ENCODE measurements at regions not wholly inside any gene's neighbourhood (a gene's known extent, or its start where the extent isn't known, plus 50 kb on each side); places are given as distances from the start of the nearest gene placed in this dataset.

DNA sequence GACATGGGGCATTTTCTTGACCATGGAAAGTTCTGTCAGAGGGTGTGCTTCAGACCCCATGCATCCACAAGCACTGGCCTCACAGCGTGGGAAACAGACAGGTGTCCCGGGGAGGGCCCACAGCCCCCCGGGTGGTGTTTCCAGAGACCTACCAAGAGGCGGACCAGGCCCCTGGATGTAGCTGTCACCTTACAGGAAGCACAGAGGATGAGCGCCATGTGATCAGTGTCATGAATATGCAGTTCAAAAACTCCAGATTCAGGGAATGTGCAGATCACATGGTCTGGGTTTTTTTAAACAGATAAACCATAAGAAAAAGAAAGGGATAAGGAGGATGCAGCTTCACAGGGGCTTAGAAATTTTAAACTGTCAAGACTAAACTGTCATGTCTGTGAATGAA is 61.0 kb upstream of the SPATA13 start:
- Mint-ChIP-seq H3K4me3 (no peak overlapping the region), H3K27me3 (peaks cover 22% of the 10 kb centered on the region), H3K4me1 (peaks cover 17% of the 10 kb centered on the region), H3K27ac (no peak overlapping the region), H3K36me3 (peaks cover 2% of the 10 kb centered on the region), H3K9me3 (no peaks in the 10 kb centered on the region)
- CTCF ChIA-PET = no interaction called here
- DNase-seq = no peak

DNA sequence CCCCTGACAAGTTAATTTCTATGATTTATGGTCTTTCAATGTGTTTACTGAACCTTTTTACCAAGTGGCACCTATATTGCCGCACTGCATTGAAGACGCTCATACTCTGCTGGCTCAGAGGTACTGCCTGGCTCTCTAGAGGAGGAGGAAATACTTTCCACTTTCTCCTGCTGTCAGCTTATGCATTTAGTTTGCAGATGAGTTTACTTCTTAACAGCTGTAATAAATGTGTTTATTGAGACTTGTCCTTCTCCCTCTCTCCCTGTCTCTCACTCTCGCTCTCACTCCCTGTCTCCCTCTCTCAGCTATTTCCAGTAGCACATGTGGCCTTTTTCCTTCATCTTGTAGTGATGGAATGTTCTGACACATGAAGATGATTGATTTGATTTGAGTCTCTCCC is 60.3 kb upstream of the SPATA13 start:
- no peaks in the 10 kb centered on the region for H3K9me3 Mint-ChIP-seq
- H3K4me1 Mint-ChIP-seq = peaks cover 17% of the 10 kb centered on the region
- H3K36me3 Mint-ChIP-seq = peaks cover 1% of the 10 kb centered on the region
- CTCF ChIA-PET = no interaction called here
- no peak overlapping the region for H3K27ac Mint-ChIP-seq
- H3K4me3 Mint-ChIP-seq = no peak overlapping the region
- peaks cover 22% of the 10 kb centered on the region for H3K27me3 Mint-ChIP-seq
- no peak for DNase-seq

DNA sequence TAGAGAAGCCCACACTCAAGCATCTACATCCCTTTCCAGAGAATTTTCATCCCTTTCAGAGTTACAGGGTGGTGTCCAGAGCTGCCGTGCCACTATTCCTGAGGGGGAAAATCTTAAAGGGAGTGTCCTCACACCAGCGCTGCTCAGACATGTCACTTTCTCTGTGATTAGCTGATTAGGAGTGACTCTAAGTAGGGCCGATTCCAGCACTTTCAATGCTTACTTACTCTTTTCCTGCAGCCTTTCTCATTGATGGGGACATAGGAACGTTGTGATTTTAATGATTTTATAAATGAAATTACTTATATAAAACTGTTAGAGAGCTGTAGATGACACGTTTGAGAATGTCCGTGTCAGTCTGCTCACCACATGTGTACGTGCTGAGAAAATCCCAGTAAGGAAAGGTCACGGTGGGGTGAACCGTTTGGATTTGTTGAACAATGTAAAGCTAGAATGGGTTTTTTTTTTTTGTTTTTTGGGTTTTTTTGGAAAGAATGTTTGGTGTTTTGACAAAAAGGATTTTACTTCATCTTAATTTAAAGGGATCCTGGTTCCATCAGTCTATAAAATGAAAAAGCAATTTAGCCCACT is 56.6 kb upstream of the SPATA13 start:
- H3K27ac Mint-ChIP-seq = no peak overlapping the region
- no peak for DNase-seq
- H3K27me3 Mint-ChIP-seq = peaks cover 26% of the 10 kb centered on the region
- H3K4me3 Mint-ChIP-seq = no peak overlapping the region
- H3K4me1 Mint-ChIP-seq = no peaks in the 10 kb centered on the region
- H3K36me3 Mint-ChIP-seq = no peaks in the 10 kb centered on the region
- CTCF ChIA-PET = no interaction called here
- H3K9me3 Mint-ChIP-seq = no peaks in the 10 kb centered on the region

DNA sequence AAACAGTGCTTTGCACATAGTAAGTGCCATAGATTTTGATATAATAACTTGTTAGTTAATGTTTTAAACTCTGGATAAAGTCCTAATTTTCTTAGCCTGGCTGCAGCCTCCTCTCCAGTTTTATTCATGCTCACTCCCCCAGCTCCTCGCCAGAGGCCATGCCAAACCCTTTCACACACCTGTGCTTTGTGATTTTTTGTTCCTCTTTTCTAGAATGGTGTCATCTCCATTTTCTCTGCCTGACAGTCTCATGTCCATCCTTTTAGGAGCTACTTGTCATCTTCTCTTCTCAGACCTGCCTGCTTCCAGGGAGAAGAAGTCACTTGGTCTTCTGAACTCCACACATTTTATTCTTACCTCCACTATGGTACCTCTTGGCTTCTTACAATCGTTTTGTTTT is 55.8 kb upstream of the SPATA13 start:
- DNase-seq = no peak
- H3K27ac Mint-ChIP-seq = no peak overlapping the region
- H3K4me3 Mint-ChIP-seq = no peak overlapping the region
- H3K36me3 Mint-ChIP-seq = no peaks in the 10 kb centered on the region
- peaks cover 21% of the 10 kb centered on the region for H3K27me3 Mint-ChIP-seq
- H3K4me1 Mint-ChIP-seq = no peaks in the 10 kb centered on the region
- H3K9me3 Mint-ChIP-seq = no peaks in the 10 kb centered on the region
- CTCF ChIA-PET = no interaction called here

DNA sequence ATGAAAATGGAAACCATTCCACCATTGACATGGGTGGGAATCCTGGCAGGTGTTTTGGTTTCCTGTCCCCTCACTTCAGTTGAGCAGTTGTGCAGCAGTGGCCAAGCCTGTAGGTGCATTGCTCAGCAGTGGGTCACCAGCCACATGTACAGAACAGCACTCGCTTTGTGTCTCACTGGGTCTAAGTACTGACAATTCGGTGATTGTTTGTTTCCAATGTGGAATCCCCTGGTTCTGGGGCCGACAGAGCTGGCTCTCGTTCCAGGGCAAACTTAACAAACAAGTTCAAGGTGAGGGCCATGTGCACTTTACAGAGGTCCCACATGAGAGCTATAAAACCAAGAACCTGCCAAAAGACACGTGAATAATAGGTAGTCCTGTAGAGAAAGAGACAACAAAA is 54.1 kb upstream of the SPATA13 start:
- Mint-ChIP-seq H3K27ac (no peak overlapping the region), H3K9me3 (no peaks in the 10 kb centered on the region)

DNA sequence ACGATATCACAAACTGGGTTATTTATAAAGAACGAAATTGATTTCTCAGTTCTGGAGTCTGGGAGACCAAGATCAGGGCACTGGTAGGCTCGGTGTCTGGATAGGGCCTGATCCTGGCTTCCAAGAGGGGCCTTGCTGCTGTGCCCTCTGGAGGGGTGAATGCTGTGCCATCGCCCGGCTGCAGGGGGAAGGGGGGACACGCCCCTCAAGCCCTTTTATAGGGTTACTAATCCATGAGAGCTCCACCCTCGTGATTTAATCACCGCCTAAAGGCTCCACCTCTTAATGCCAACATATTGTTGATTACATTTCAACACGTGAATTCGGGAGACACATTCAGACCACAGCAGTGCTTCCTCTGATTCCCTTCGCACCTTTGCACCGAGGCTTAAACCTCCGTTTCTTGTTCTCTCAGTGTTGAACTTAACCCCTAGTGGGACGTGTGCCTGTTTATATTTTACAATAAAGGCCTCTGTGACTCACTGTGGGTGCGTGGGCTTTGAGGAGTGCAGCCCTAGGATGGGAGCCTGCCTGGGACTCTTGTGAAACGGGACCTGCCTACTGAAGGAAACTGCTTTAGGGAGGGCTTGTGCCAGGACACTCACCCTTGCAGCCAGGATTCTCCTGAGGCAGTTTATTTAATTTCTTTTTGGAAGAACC is 52.4 kb upstream of the SPATA13 start:
- no peaks in the 10 kb centered on the region for H3K36me3 Mint-ChIP-seq
- no peak overlapping the region for H3K27ac Mint-ChIP-seq
- no peaks in the 10 kb centered on the region for H3K4me1 Mint-ChIP-seq
- CTCF ChIA-PET = no interaction called here
- no peak for DNase-seq
- H3K27me3 Mint-ChIP-seq = peaks cover 18% of the 10 kb centered on the region
- no peak overlapping the region for H3K4me3 Mint-ChIP-seq
- no peaks in the 10 kb centered on the region for H3K9me3 Mint-ChIP-seq

More for the DNA sequence above, 54.1 kb upstream of the SPATA13 start:
- Mint-ChIP-seq H3K36me3 (no peaks in the 10 kb centered on the region), H3K27me3 (peaks cover 22% of the 10 kb centered on the region), H3K4me3 (no peak overlapping the region), H3K4me1 (no peaks in the 10 kb centered on the region)
- CTCF ChIA-PET = interaction anchor here (1.1 kb wide), 1 partner anchor 14 kb away, joined by 3 read pairs; no protein-coding TSS in a partner anchor
- DNase-seq = no peak

DNA sequence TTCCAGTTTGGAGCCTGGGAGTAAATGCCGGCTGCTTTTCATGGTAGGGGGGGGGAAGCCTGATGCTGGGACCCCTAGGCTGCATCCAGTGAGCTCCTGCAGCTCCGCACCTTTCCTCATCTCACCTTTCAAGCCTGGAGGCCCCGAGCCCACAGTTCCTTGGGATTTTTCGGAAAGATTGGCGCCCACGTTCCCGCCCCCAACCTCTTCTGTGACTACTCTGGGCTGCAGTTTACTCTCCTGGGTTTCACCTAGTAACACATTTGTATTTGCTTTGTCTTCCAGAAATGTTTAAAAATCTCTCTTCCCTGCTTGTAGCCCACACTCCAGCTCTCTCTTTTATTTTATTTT is 51.9 kb upstream of the SPATA13 start:
- Mint-ChIP-seq H3K4me1 (no peaks in the 10 kb centered on the region), H3K9me3 (no peaks in the 10 kb centered on the region), H3K27ac (no peak overlapping the region), H3K36me3 (no peaks in the 10 kb centered on the region), H3K27me3 (peaks cover 12% of the 10 kb centered on the region), H3K4me3 (no peak overlapping the region)
- CTCF ChIA-PET = no interaction called here
- DNase-seq = no peak

DNA sequence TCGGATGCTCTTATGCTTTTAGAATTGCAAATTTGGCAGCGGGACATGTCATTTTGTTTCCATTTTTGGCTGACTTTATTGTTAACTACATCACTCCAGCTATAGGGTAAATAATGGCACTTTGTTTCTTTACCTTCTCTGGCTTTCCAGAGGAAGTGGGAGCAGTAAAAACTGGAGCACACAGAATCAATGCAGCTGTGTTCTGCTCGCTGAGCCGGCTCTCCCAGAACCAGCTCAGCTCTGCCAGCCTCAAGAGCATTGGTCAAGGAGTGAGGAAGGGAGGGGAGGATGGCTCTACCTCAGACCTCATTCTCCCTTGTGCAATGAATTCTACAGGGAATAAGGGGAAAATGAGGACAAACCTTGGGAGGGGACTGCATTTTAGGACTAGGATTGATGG is 50.5 kb upstream of the SPATA13 start:
- Mint-ChIP-seq H3K36me3 (no peaks in the 10 kb centered on the region), H3K9me3 (no peaks in the 10 kb centered on the region), H3K27ac (no peak overlapping the region), H3K4me1 (no peaks in the 10 kb centered on the region), H3K4me3 (no peak overlapping the region), H3K27me3 (peaks cover 17% of the 10 kb centered on the region)
- CTCF ChIA-PET = no interaction called here
- DNase-seq = no peak

Data from activated naive CD4-positive, alpha-beta T cell treated with anti-CD3 and anti-CD28 coated beads, Interleukin-2, amount 10 ng/mL, durations not matched to agents 7 days and 5 days (primary cell).